GM23248 (cell line): ENCODE measurements at regions not wholly inside any gene's neighbourhood (a gene's known extent, or its start where the extent isn't known, plus 50 kb on each side); places are given as distances from the start of the nearest gene placed in this dataset.

Source experiments
- EZH2 ChIP-seq: fragments of 200-600 bp; sonication (generic); IDR thresholded peaks from 2 replicates; pipeline ENCODE4 v1.6.1; 2018; ENCODE audit warnings: antibody characterized with exemption, mild to moderate bottlenecking; ENCODE audit not compliant: insufficient read depth, poor library complexity, severe bottlenecking
- EZH2phosphoT487 ChIP-seq: fragments of 200-600 bp; sonication (generic); IDR thresholded peaks from 2 replicates; pipeline ENCODE4 v1.6.1; 2018; ENCODE audit warnings: antibody characterized with exemption, moderate library complexity, mild to moderate bottlenecking, low read depth; ENCODE audit not compliant: insufficient read depth

- TF ChIP-seq EZH2phosphoT487 (no peak), EZH2 (no peak)
Observed at GRCh38 chr3:25901796-25902195, 111.9 kb downstream of the OXSM start.
